Large intestine (tissue), 3 donors: ENCODE measurements at regions not wholly inside any gene's neighbourhood (a gene's known extent, or its start where the extent isn't known, plus 50 kb on each side); places are given as distances from the start of the nearest gene placed in this dataset.

Experiments used
- DNase-seq, 2 donors: peaks; one replicate each; pipeline versions ENCODE4 v3.0.0 to v3.0.0-alpha.2; 2013
- H3K27ac ChIP-seq: one replicate; pipeline ENCODE4 v1.5.1; 2013; ENCODE audit warnings: low read length
- H3K27me3 ChIP-seq: 2 replicates; pipeline ENCODE4 v1.6.1; 2013; ENCODE audit warnings: low read length; ENCODE audit not compliant: control insufficient read depth, insufficient read depth
- H3K36me3 ChIP-seq: 2 replicates; pipeline ENCODE4 v1.6.1; 2013; ENCODE audit warnings: low read length; ENCODE audit not compliant: control insufficient read depth, insufficient read depth
- H3K4me1 ChIP-seq: one replicate; pipeline ENCODE4 v1.6.1; 2013; ENCODE audit warnings: low read length; ENCODE audit not compliant: control insufficient read depth, insufficient read depth
- H3K4me3 ChIP-seq: one replicate; pipeline ENCODE4 v1.5.1; 2013; ENCODE audit warnings: low read length
- H3K9me3 ChIP-seq: one replicate; pipeline ENCODE4 v1.6.1; 2013; ENCODE audit warnings: mild to moderate bottlenecking, low read depth, low read length, moderate library complexity; ENCODE audit not compliant: control insufficient read depth
- whole genome bisulfite sequencing: methylation state at CpG from one replicate; pipeline ENCODE4 v1.1.5; 2013; ENCODE audit warnings: low lambda C conversion rate; ENCODE audit not compliant: insufficient coverage; 5-methylcytosine and 5-hydroxymethylcytosine counted together

GRCh38 chr7:131161103-131161502 is 166.6 kb upstream of the MKLN1 start:
- Histone ChIP-seq H3K9me3 (no peaks in the 10 kb centered on the region), H3K4me3 (no peak overlapping the region), H3K27ac (no peak overlapping the region), H3K27me3 (no peaks in the 10 kb centered on the region), H3K4me1 (no peaks in the 10 kb centered on the region), H3K36me3 (no peaks in the 10 kb centered on the region)
- DNase-seq, result no peak
- no CpG with 5 or more reads among the region's 3 CpGs for WGBS

GRCh38 chr7:131164025-131164925 is 163.4 kb upstream of the MKLN1 start:
- no peaks in the 10 kb centered on the region for H3K27me3 ChIP-seq
- no peaks in the 10 kb centered on the region for H3K9me3 ChIP-seq
- WGBS, result 63% methylated on average over 3 of the region's 3 CpGs
- no peak for DNase-seq
- H3K36me3 ChIP-seq, result no peaks in the 10 kb centered on the region
- no peak overlapping the region for H3K4me3 ChIP-seq
- H3K27ac ChIP-seq, result no peak overlapping the region
- H3K4me1 ChIP-seq, result no peaks in the 10 kb centered on the region

- Histone ChIP-seq H3K27ac (no peak overlapping the region), H3K27me3 (no peaks in the 10 kb centered on the region), H3K4me3 (no peak overlapping the region), H3K9me3 (no peaks in the 10 kb centered on the region), H3K36me3 (no peaks in the 10 kb centered on the region), H3K4me1 (no peaks in the 10 kb centered on the region)
- DNase-seq, result no peak
- 100% methylated on average over 1 of the region's 6 CpGs for WGBS
Measured at GRCh38 chr7:131166066-131166465, 161.6 kb upstream of the MKLN1 start.

- H3K36me3 ChIP-seq, result no peaks in the 10 kb centered on the region
- no peak overlapping the region for H3K4me3 ChIP-seq
- H3K9me3 ChIP-seq, result no peaks in the 10 kb centered on the region
- no peaks in the 10 kb centered on the region for H3K27me3 ChIP-seq
- no peak overlapping the region for H3K27ac ChIP-seq
- H3K4me1 ChIP-seq, result no peaks in the 10 kb centered on the region
- no CpG with 5 or more reads among the region's 2 CpGs for WGBS
- no peak for DNase-seq
Measured at GRCh38 chr7:131170440-131171271, 157.0 kb upstream of the MKLN1 start.

- no peaks in the 10 kb centered on the region for H3K9me3 ChIP-seq
- no peak for DNase-seq
- no peaks in the 10 kb centered on the region for H3K36me3 ChIP-seq
- no peaks in the 10 kb centered on the region for H3K4me1 ChIP-seq
- no peak overlapping the region for H3K27ac ChIP-seq
- H3K4me3 ChIP-seq, result no peak overlapping the region
- 50% methylated on average over 2 of the region's 11 CpGs for WGBS
- no peaks in the 10 kb centered on the region for H3K27me3 ChIP-seq
Measured at GRCh38 chr7:131173145-131173890, 154.4 kb upstream of the MKLN1 start.

- H3K4me1 ChIP-seq, result no peaks in the 10 kb centered on the region
- DNase-seq, result no peak
- no peak overlapping the region for H3K4me3 ChIP-seq
- no peaks in the 10 kb centered on the region for H3K27me3 ChIP-seq
- H3K27ac ChIP-seq, result no peak overlapping the region
- no peaks in the 10 kb centered on the region for H3K9me3 ChIP-seq
- WGBS, result 80% methylated on average over 1 of the region's 5 CpGs
- H3K36me3 ChIP-seq, result no peaks in the 10 kb centered on the region
Measured at GRCh38 chr7:131174391-131174790, 153.3 kb upstream of the MKLN1 start.

GRCh38 chr7:131174855-131175254 is 152.8 kb upstream of the MKLN1 start:
- DNase-seq, result no peak
- no peaks in the 10 kb centered on the region for H3K27me3 ChIP-seq
- H3K4me3 ChIP-seq, result no peak overlapping the region
- H3K4me1 ChIP-seq, result no peaks in the 10 kb centered on the region
- H3K36me3 ChIP-seq, result no peaks in the 10 kb centered on the region
- no peaks in the 10 kb centered on the region for H3K9me3 ChIP-seq
- no peak overlapping the region for H3K27ac ChIP-seq

- Histone ChIP-seq H3K36me3 (no peaks in the 10 kb centered on the region), H3K9me3 (no peaks in the 10 kb centered on the region), H3K4me3 (no peak overlapping the region), H3K4me1 (no peaks in the 10 kb centered on the region), H3K27me3 (no peaks in the 10 kb centered on the region), H3K27ac (no peak overlapping the region)
- DNase-seq, result no peak
- WGBS, result no CpG with 5 or more reads among the region's 2 CpGs
Measured at GRCh38 chr7:131182446-131183058, 145.1 kb upstream of the MKLN1 start.

- Histone ChIP-seq H3K36me3 (no peaks in the 10 kb centered on the region), H3K4me3 (no peak overlapping the region), H3K4me1 (no peaks in the 10 kb centered on the region), H3K27me3 (no peaks in the 10 kb centered on the region), H3K9me3 (no peaks in the 10 kb centered on the region), H3K27ac (no peak overlapping the region)
- no CpG with 5 or more reads among the region's 2 CpGs for WGBS
- no peak for DNase-seq
Measured at GRCh38 chr7:131183072-131183471, 144.6 kb upstream of the MKLN1 start.

- DNase-seq, result no peak
- no peaks in the 10 kb centered on the region for H3K36me3 ChIP-seq
- H3K4me3 ChIP-seq, result no peak overlapping the region
- H3K9me3 ChIP-seq, result no peaks in the 10 kb centered on the region
- no peak overlapping the region for H3K27ac ChIP-seq
- H3K27me3 ChIP-seq, result no peaks in the 10 kb centered on the region
- WGBS, result 87% methylated on average over 3 of the region's 3 CpGs
- H3K4me1 ChIP-seq, result no peaks in the 10 kb centered on the region
Measured at GRCh38 chr7:131183611-131184119, 144.0 kb upstream of the MKLN1 start.
